Uterus (tissue), 3 donors: ENCODE measurements at regions not wholly inside any gene's neighbourhood (a gene's known extent, or its start where the extent isn't known, plus 50 kb on each side); places are given as distances from the start of the nearest gene placed in this dataset.

ENCODE experiments used
- DNase-seq, 2 donors: peaks; one replicate each; pipeline ENCODE4 v3.0.0-alpha.2; 2019 to 2020
- H3K27ac ChIP-seq, 2 donors: fragments of 200-600 bp; sonication (generic); 1 replicate in 1 of 2; 2 replicates in 1 of 2; pipeline ENCODE4 v1.5.1; 2016 to 2018
- H3K27me3 ChIP-seq, 2 donors: fragments of 200-600 bp; sonication (generic); one replicate each; pipeline ENCODE4 v1.5.1; 2018 to 2019; ENCODE audit warnings: control low read depth in 1 of 2
- H3K36me3 ChIP-seq, 2 donors: fragments of 200-600 bp; sonication (generic); one replicate each; pipeline ENCODE4 v1.5.1; 2019; ENCODE audit warnings: control low read depth in 1 of 2
- H3K4me1 ChIP-seq, 2 donors: fragments of 200-600 bp; sonication (generic); one replicate each; pipeline ENCODE4 v1.5.1; 2018 to 2019; ENCODE audit warnings: control low read depth in 1 of 2
- H3K4me3 ChIP-seq, 2 donors: fragments of 200-600 bp; sonication (generic); 1 replicate in 1 of 2; 2 replicates in 1 of 2; pipeline ENCODE4 v1.5.1; 2018 to 2019; ENCODE audit warnings: mild to moderate bottlenecking in 1 of 2
- H3K9me3 ChIP-seq, 2 donors: fragments of 200-600 bp; sonication (generic); one replicate each; pipeline ENCODE4 v1.5.1; 2019; ENCODE audit warnings: control low read depth in 1 of 2
- CTCF ChIP-seq, 4 experiments: fragments of 200-600 bp in 2 of 4; fragments of 450-650 bp in 2 of 4; sonication (generic) in 2 of 4; IDR thresholded peaks; one replicate each; pipeline ENCODE4 v1.5.1; 2016 to 2019; ENCODE audit warnings: antibody characterized with exemption in 4 of 4, mild to moderate bottlenecking in 2 of 4, moderate library complexity in 1 of 4
- POLR2A ChIP-seq, 2 donors: fragments of 450-650 bp; IDR thresholded peaks; one replicate each; pipeline ENCODE4 v1.6.1; 2016; ENCODE audit warnings: antibody characterized with exemption in 2 of 2, mild to moderate bottlenecking in 1 of 2, moderate library complexity in 1 of 2
- intact Hi-C: fragments of 100-400 bp; cut with DNase I; formaldehyde crosslinking; loops from one replicate; pipeline ENCODE4 v1.15.1; 2023; ENCODE audit warnings: low total_unique reads
- donor health status: DM: yes; HTN: yes; CAD: no.

- DNase-seq: no peak
- no peaks in the 10 kb centered on the region for H3K4me1 ChIP-seq
- peak overlapping the region in 1 of 2 donors; percentile 25 for H3K27ac ChIP-seq
- H3K4me3 ChIP-seq: no peak overlapping the region
- H3K36me3 ChIP-seq: no peaks in the 10 kb centered on the region
- H3K27me3 ChIP-seq: no peaks in the 10 kb centered on the region
- H3K9me3 ChIP-seq: no peaks in the 10 kb centered on the region
- intact Hi-C loops: no loop called here
- TF ChIP-seq POLR2A (IDR thresholded peaks at IDR 0.05): no peak
- no peak for TF ChIP-seq CTCF (IDR thresholded peaks at IDR 0.05)
These were observed 75.3 kb upstream of the C1QTNF7 start for GRCh38 chr4:15352524-15352923.

- H3K4me3 ChIP-seq: no peak overlapping the region
- intact Hi-C loops: no loop called here
These were observed 74.6 kb upstream of the C1QTNF7 start for GRCh38 chr4:15353207-15353606.

GRCh38 chr4:15354371-15355297 is 73.2 kb upstream of the C1QTNF7 start:
- no peak for TF ChIP-seq POLR2A (IDR thresholded peaks at IDR 0.05)
- no peak for TF ChIP-seq CTCF (IDR thresholded peaks at IDR 0.05)
- DNase-seq: peak; percentile 64 to 79
- intact Hi-C loops: no loop called here
- peak overlapping the region; percentile 24 to 60 for H3K27ac ChIP-seq
- no peaks in the 10 kb centered on the region for H3K36me3 ChIP-seq
- no peaks in the 10 kb centered on the region for H3K9me3 ChIP-seq
- H3K4me3 ChIP-seq: no peak overlapping the region
- no peaks in the 10 kb centered on the region for H3K27me3 ChIP-seq
- no peaks in the 10 kb centered on the region for H3K4me1 ChIP-seq

More at GRCh38 chr4:15353207-15353606, 74.6 kb upstream of the C1QTNF7 start:
- Histone ChIP-seq H3K9me3 (no peaks in the 10 kb centered on the region), H3K27me3 (no peaks in the 10 kb centered on the region), H3K27ac (peak overlapping the region; percentile 24 to 60), H3K36me3 (no peaks in the 10 kb centered on the region), H3K4me1 (no peaks in the 10 kb centered on the region)
- TF ChIP-seq CTCF (IDR thresholded peaks at IDR 0.05): no peak
- TF ChIP-seq POLR2A (IDR thresholded peaks at IDR 0.05): no peak
- DNase-seq: no peak

GRCh38 chr4:15361529-15361928 is 66.3 kb upstream of the C1QTNF7 start:
- Histone ChIP-seq H3K27ac (no peak overlapping the region), H3K36me3 (no peaks in the 10 kb centered on the region), H3K4me3 (no peak overlapping the region), H3K9me3 (no peaks in the 10 kb centered on the region), H3K27me3 (no peaks in the 10 kb centered on the region), H3K4me1 (no peaks in the 10 kb centered on the region)
- intact Hi-C loops: no loop called here
- TF ChIP-seq POLR2A (IDR thresholded peaks at IDR 0.05) (no peak), CTCF (IDR thresholded peaks at IDR 0.05) (no peak)
- DNase-seq: no peak

GRCh38 chr4:15362541-15362940 is 65.3 kb upstream of the C1QTNF7 start:
- Histone ChIP-seq H3K4me1 (no peaks in the 10 kb centered on the region), H3K27me3 (no peaks in the 10 kb centered on the region), H3K9me3 (no peaks in the 10 kb centered on the region), H3K4me3 (no peak overlapping the region), H3K36me3 (no peaks in the 10 kb centered on the region), H3K27ac (no peak overlapping the region)
- no peak for TF ChIP-seq CTCF (IDR thresholded peaks at IDR 0.05)
- no peak for TF ChIP-seq POLR2A (IDR thresholded peaks at IDR 0.05)
- no peak for DNase-seq
- intact Hi-C loops: no loop called here
